ENCODE measurements at regions not wholly inside any gene's neighbourhood (a gene's known extent, or its start where the extent isn't known, plus 50 kb on each side); places are given as distances from the start of the nearest gene placed in this dataset.

DNA sequence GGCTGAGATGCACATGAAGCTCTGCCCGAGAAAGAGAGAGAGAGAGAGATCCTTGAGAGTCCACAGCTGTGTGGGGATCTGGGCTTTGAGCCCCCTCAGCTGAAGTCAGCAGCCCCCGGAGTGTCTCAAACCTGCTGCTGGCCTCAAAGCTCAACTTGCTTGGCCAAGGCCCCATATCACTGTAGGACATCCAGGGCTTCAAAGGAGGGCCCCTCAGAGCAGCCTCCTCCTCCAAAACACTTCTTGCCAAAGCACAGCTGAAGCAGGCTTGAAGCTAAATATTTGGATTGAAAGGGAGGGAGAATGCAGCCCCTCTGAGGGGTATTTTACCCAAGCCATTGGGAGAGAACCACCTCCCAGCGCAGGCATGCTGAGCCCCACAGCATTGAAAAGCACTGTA is 357.6 kb downstream of the OSR1 start:
- DNase-seq (no peak), ATAC-seq (no peak)
- no peaks in the 10 kb centered on the region for H3K9me3 ChIP-seq
- no peak overlapping the region for H3K27ac ChIP-seq
- intact Hi-C loops (cut with DNase I): no loop called here
- H3K27me3 ChIP-seq: no peaks in the 10 kb centered on the region
- no peak overlapping the region for H3K4me3 ChIP-seq
- WGBS, 4 donors: 81 to 100% (median 91%) methylated on average over 2 to 3 of the region's 3 CpGs
- H3K36me3 ChIP-seq: no peaks in the 10 kb centered on the region
- TF ChIP-seq CTCF (IDR thresholded peaks at IDR 0.05) (no peak), POLR2A (IDR thresholded peaks at IDR 0.05) (no peak)
- no peaks in the 10 kb centered on the region for H3K4me1 ChIP-seq

DNA sequence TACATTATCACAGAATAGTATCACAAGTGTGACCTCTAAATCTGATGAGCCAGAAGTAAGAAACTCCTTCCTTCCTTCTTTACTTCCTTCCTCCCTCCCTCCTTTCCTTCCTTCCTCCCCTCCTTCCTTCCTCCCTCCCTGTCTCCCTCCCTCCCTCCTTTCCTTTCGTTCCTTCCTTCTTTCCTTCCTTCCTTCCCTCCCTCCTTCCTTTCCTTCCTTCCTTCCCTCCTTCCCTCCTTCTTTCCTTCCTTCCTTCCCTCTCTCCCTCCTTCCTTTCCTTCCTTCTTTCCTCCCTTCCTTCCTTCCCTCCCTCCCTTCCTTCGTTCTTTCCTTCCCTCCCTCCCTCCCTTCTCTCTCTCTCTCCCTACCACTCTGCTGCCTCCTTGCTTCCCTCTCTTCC is 359.2 kb downstream of the OSR1 start:
- intact Hi-C loops (cut with DNase I): no loop called here
- 70 to 86% (median 84%) methylated on average over 2 of the region's 2 CpGs for WGBS, 4 donors

GRCh38 chr2:18998491-18998890 is 359.9 kb downstream of the OSR1 start:
- DNase-seq: no peak
- Histone ChIP-seq H3K4me1 (no peaks in the 10 kb centered on the region), H3K36me3 (no peaks in the 10 kb centered on the region), H3K4me3 (no peak overlapping the region), H3K27me3 (no peaks in the 10 kb centered on the region), H3K27ac (no peak overlapping the region), H3K9me3 (no peaks in the 10 kb centered on the region)
- no peak for ATAC-seq
- intact Hi-C loops (cut with DNase I): no loop called here
- TF ChIP-seq CTCF (IDR thresholded peaks at IDR 0.05) (no peak), POLR2A (IDR thresholded peaks at IDR 0.05) (no peak)
- WGBS, 4 donors: 37 to 72% (median 68%) methylated on average over 1 of the region's 1 CpG

More for the DNA sequence above, 359.2 kb downstream of the OSR1 start:
- no peak for DNase-seq
- H3K36me3 ChIP-seq: no peaks in the 10 kb centered on the region
- TF ChIP-seq POLR2A (IDR thresholded peaks at IDR 0.05) (no peak), CTCF (IDR thresholded peaks at IDR 0.05) (no peak)
- no peaks in the 10 kb centered on the region for H3K9me3 ChIP-seq
- no peak overlapping the region for H3K27ac ChIP-seq
- no peaks in the 10 kb centered on the region for H3K27me3 ChIP-seq
- H3K4me1 ChIP-seq: no peaks in the 10 kb centered on the region
- ATAC-seq: no peak
- H3K4me3 ChIP-seq: no peak overlapping the region

DNA sequence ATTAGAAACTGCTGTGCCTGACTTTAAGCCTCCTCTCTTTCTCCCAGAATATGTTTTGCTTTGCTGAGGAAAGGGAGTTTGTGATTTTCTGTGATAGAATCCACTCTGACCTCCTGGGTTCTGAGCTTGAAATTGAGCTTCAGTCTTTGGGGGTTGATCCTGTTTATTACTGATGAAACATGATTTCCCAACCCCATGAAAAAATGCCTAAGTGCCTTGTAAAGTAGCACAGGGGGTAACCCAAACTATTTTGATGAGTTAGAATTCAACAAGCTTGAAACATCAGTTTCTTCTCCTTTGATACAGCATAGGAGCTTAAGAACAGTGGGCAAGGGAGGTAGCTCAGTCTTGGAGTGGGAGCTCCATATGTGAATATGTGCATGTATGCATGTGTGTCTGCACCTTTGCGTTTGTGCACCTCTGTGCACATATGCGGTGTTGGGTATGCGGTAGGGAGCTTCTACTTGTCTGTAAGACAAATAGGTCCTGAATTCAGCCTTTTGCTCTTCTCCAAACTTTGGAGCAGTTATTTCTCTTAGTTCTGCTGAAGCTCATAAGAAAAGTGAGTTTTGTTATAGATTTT is 364.6 kb downstream of the OSR1 start:
- peaks cover 0 to 17% (median 4%) of the 10 kb centered on the region in 12 donors for H3K4me1 ChIP-seq
- intact Hi-C loops (cut with DNase I): loop anchor here in 1 of 10 donors (5.0 kb wide), 1 partner anchor 363 kb away; the partner anchor contains the start of gene OSR1
- ATAC-seq (no peak), DNase-seq (no peak)
- 95 to 100% (median 98%) methylated on average over 3 of the region's 3 CpGs for WGBS, 4 donors
- H3K27me3 ChIP-seq: no peaks in the 10 kb centered on the region
- no peak for TF ChIP-seq POLR2A (IDR thresholded peaks at IDR 0.05)
- TF ChIP-seq CTCF (IDR thresholded peaks at IDR 0.05): no peak
- H3K36me3 ChIP-seq: no peaks in the 10 kb centered on the region
- H3K4me3 ChIP-seq: no peak overlapping the region
- H3K9me3 ChIP-seq: no peaks in the 10 kb centered on the region
- no peak overlapping the region for H3K27ac ChIP-seq

All from heart left ventricle (tissue), 16 donors.